Transverse colon (tissue), 4 donors: ENCODE measurements at regions not wholly inside any gene's neighbourhood (a gene's known extent, or its start where the extent isn't known, plus 50 kb on each side); places are given as distances from the start of the nearest gene placed in this dataset.

Experiments
- EP300 ChIP-seq: sonication (generic); formaldehyde crosslinking; IDR thresholded peaks from one replicate; pipeline ENCODE4 v1.6.1; 2017; ENCODE audit warnings: antibody characterized with exemption, low read depth
- POLR2A ChIP-seq: fragments of 450-650 bp; IDR thresholded peaks from one replicate; pipeline ENCODE4 v1.6.1; 2016; ENCODE audit warnings: antibody characterized with exemption, mild to moderate bottlenecking, moderate library complexity
- POLR2AphosphoS5 ChIP-seq, 3 donors: sonication (generic); formaldehyde crosslinking; IDR thresholded peaks; one replicate each; pipeline ENCODE4 v1.6.1; 2016; ENCODE audit warnings: antibody characterized with exemption in 3 of 3
- TF ChIP-seq, protein P1 (sequence below), 5 experiments: fragments of 200-600 bp in 3 of 5; fragments of 450-650 bp in 2 of 5; sonication (generic) in 3 of 5; IDR thresholded peaks; 1 replicate in 2 of 5; 2 replicates in 3 of 5; pipeline ENCODE4 v1.5.1; 2016 to 2017; ENCODE audit warnings: antibody characterized with exemption in 5 of 5, inconsistent platforms in 3 of 5, mild to moderate bottlenecking in 2 of 5, moderate library complexity in 1 of 5

DNA sequence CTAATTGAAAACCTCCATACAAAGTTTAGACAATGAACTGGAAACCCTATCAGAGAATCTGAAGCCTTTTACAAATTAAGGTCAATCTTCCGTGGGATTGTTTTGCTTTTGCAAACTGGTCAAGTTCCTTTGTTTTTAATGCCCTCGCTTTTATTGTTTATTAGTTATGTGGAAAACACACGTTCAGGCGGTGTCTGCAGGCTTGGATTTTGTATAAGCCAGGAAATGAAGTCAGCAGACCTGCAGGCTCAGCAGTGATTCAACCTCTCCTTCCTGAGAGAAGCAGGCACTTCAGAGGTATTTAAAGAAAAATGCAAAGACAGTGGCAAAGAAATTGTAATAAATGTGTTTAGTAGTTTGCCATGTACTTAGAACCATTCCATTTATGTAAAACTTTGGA is 103.4 kb upstream of the PDE10A start:
- no peak for TF ChIP-seq EP300
- TF ChIP-seq POLR2A = no peak
- TF ChIP-seq, protein P1, sequence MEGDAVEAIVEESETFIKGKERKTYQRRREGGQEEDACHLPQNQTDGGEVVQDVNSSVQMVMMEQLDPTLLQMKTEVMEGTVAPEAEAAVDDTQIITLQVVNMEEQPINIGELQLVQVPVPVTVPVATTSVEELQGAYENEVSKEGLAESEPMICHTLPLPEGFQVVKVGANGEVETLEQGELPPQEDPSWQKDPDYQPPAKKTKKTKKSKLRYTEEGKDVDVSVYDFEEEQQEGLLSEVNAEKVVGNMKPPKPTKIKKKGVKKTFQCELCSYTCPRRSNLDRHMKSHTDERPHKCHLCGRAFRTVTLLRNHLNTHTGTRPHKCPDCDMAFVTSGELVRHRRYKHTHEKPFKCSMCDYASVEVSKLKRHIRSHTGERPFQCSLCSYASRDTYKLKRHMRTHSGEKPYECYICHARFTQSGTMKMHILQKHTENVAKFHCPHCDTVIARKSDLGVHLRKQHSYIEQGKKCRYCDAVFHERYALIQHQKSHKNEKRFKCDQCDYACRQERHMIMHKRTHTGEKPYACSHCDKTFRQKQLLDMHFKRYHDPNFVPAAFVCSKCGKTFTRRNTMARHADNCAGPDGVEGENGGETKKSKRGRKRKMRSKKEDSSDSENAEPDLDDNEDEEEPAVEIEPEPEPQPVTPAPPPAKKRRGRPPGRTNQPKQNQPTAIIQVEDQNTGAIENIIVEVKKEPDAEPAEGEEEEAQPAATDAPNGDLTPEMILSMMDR (IDR thresholded peaks at IDR 0.05) = no peak
- no peak for TF ChIP-seq POLR2AphosphoS5 (IDR thresholded peaks at IDR 0.05)
